OCI-LY1 (cell line): ENCODE measurements at regions not wholly inside any gene's neighbourhood (a gene's known extent, or its start where the extent isn't known, plus 50 kb on each side); places are given as distances from the start of the nearest gene placed in this dataset.

ENCODE experiments used
- CTCF ChIP-seq: fragments of 200-600 bp; sonication (generic), shearing (Covaris generic); IDR thresholded peaks from 2 replicates; pipeline ENCODE4 v1.5.1; 2017; ENCODE audit warnings: mild to moderate bottlenecking, antibody characterized with exemption, low read length, moderate library complexity, mixed read lengths
- EZH2 ChIP-seq: fragments of 200-600 bp; sonication (generic), shearing (Covaris generic); IDR thresholded peaks from 2 replicates; pipeline ENCODE4 v1.8.0; 2017; ENCODE audit warnings: borderline replicate concordance, mixed run types, mild to moderate bottlenecking, antibody characterized with exemption, low read length, moderate library complexity, mixed read lengths

GRCh38 chr11:42012271-42012670, 552.8 kb upstream of the LRRC4C start:
- no peak for TF ChIP-seq CTCF
- TF ChIP-seq EZH2: no peak
